ENCODE measurements at regions not wholly inside any gene's neighbourhood (a gene's known extent, or its start where the extent isn't known, plus 50 kb on each side); places are given as distances from the start of the nearest gene placed in this dataset.

DNA sequence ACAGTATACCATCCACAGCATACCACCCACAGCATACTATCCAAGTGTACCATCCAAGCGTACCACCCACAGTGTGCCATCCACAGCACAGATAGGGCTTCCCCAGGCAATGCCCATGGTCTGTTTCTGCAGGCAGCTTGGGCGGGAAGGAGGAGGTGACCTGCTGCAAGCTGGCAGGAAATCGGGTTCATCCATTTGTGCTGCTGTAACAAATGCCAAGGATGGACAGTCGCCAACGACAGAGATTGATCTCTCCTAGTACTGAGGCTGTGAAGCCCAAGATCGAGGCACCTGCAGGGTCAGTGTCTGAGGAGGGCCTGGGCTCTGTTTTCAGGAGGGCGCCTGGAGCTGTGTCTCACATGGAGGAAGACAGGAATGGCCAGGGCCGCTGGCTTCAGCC, 93.6 kb upstream of the SNTG2 start:
- Histone ChIP-seq H2BK5ac (ENCODE audit: low read depth, low read length, poor library complexity) (no peak overlapping the region), H3K9ac (ENCODE audit: low read length) (no peak overlapping the region), H3K9me3 (ENCODE audit: insufficient read depth, low read depth, low read length) (peaks cover 3% of the 10 kb centered on the region), H3K79me2 (ENCODE audit: control insufficient read depth, insufficient read depth, low read length, poor library complexity) (no peaks in the 10 kb centered on the region), H2AFZ (ENCODE audit: insufficient read depth, low read length, poor library complexity) (no peak overlapping the region), H4K12ac (ENCODE audit: low read depth, low read length) (no peak overlapping the region), H3K18ac (ENCODE audit: low read length) (no peak overlapping the region), H2BK120ac (ENCODE audit: insufficient read depth, low read length, poor library complexity) (no peak overlapping the region), H3K27me3 (ENCODE audit: insufficient read depth, low read length) (no peaks in the 10 kb centered on the region), H3K27ac (ENCODE audit: low read depth, low read length) (no peak overlapping the region), H3K4me3 (ENCODE audit: low read depth, low read length) (no peak overlapping the region), H3K79me1 (ENCODE audit: low read length) (no peaks in the 10 kb centered on the region), H2AK5ac (ENCODE audit: low read length) (no peak overlapping the region), H3K4ac (ENCODE audit: low read depth, low read length) (no peak overlapping the region), H3K23ac (ENCODE audit: low read length) (peak overlapping the region; percentile 95), H3K36me3 (ENCODE audit: control insufficient read depth in 1 of 2, insufficient read depth in 2 of 2, low read length in 2 of 2) (no peaks in the 10 kb centered on the region), H3K14ac (ENCODE audit: low read length) (no peak overlapping the region), H3K4me2 (ENCODE audit: low read length) (no peak overlapping the region), H3K4me1 (ENCODE audit: control insufficient read depth in 1 of 2, insufficient read depth in 2 of 2, low read length in 2 of 2) (no peaks in the 10 kb centered on the region), H4K91ac (ENCODE audit: low read depth, low read length) (no peak overlapping the region), H2BK12ac (ENCODE audit: low read length) (no peak overlapping the region), H4K8ac (ENCODE audit: low read depth, low read length) (no peak overlapping the region)
- DNase-seq = peak; percentile 20 to 39
- WGBS (ENCODE audit: extremely low coverage, insufficient coverage, insufficient read length) = no CpG with 5 or more reads among the region's 8 CpGs

DNA sequence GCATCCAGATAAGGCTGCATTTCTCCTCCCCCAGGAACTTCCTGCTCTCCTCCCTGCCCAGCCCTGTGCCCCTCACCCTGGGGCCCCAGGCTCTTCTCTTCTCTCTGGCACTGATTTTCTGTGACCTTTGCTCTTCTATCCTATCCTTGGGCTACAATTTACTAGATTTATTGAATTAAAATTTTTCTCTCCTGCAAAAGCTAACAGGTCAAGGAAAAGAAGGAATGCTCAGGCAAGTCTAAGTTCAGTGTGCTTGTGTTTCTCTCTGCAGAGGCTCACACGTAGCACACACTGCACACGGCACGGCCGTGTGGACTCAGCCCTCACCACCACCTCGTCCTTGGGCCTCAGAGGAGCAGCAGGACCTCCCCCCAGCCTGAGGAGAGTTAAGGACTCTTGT, 94.2 kb upstream of the SNTG2 start:
- Histone ChIP-seq H3K4me2 (ENCODE audit: low read length) (no peak overlapping the region), H2BK12ac (ENCODE audit: low read length) (no peak overlapping the region), H3K27ac (ENCODE audit: low read depth, low read length) (no peak overlapping the region), H3K18ac (ENCODE audit: low read length) (no peak overlapping the region), H3K4ac (ENCODE audit: low read depth, low read length) (no peak overlapping the region), H4K12ac (ENCODE audit: low read depth, low read length) (no peak overlapping the region), H3K79me1 (ENCODE audit: low read length) (no peaks in the 10 kb centered on the region), H3K79me2 (ENCODE audit: control insufficient read depth, insufficient read depth, low read length, poor library complexity) (no peaks in the 10 kb centered on the region), H2BK5ac (ENCODE audit: low read depth, low read length, poor library complexity) (no peak overlapping the region), H3K27me3 (ENCODE audit: insufficient read depth, low read length) (no peaks in the 10 kb centered on the region), H2AK5ac (ENCODE audit: low read length) (no peak overlapping the region), H4K8ac (ENCODE audit: low read depth, low read length) (no peak overlapping the region), H3K9me3 (ENCODE audit: insufficient read depth, low read depth, low read length) (peaks cover 3% of the 10 kb centered on the region), H3K4me3 (ENCODE audit: low read depth, low read length) (no peak overlapping the region), H3K14ac (ENCODE audit: low read length) (no peak overlapping the region), H4K91ac (ENCODE audit: low read depth, low read length) (no peak overlapping the region), H2BK120ac (ENCODE audit: insufficient read depth, low read length, poor library complexity) (no peak overlapping the region), H3K23ac (ENCODE audit: low read length) (no peak overlapping the region), H3K4me1 (ENCODE audit: control insufficient read depth in 1 of 2, insufficient read depth in 2 of 2, low read length in 2 of 2) (no peaks in the 10 kb centered on the region), H2AFZ (ENCODE audit: insufficient read depth, low read length, poor library complexity) (no peak overlapping the region), H3K9ac (ENCODE audit: low read length) (no peak overlapping the region), H3K36me3 (ENCODE audit: control insufficient read depth in 1 of 2, insufficient read depth in 2 of 2, low read length in 2 of 2) (no peaks in the 10 kb centered on the region)
- DNase-seq = no peak
- no CpG with 5 or more reads among the region's 5 CpGs for WGBS (ENCODE audit: extremely low coverage, insufficient coverage, insufficient read length)

GRCh38 chr2:856041-856440, 94.6 kb upstream of the SNTG2 start:
- H4K8ac ChIP-seq (ENCODE audit: low read depth, low read length) = no peak overlapping the region
- H3K4me1 ChIP-seq (ENCODE audit: control insufficient read depth in 1 of 2, insufficient read depth in 2 of 2, low read length in 2 of 2) = no peaks in the 10 kb centered on the region
- H4K91ac ChIP-seq (ENCODE audit: low read depth, low read length) = no peak overlapping the region
- no peak overlapping the region for H3K4ac ChIP-seq (ENCODE audit: low read depth, low read length)
- H3K27ac ChIP-seq (ENCODE audit: low read depth, low read length) = no peak overlapping the region
- H2AFZ ChIP-seq (ENCODE audit: insufficient read depth, low read length, poor library complexity) = no peak overlapping the region
- peaks cover 3% of the 10 kb centered on the region for H3K9me3 ChIP-seq (ENCODE audit: insufficient read depth, low read depth, low read length)
- no peaks in the 10 kb centered on the region for H3K79me2 ChIP-seq (ENCODE audit: control insufficient read depth, insufficient read depth, low read length, poor library complexity)
- no peak overlapping the region for H2AK5ac ChIP-seq (ENCODE audit: low read length)
- H3K27me3 ChIP-seq (ENCODE audit: insufficient read depth, low read length) = no peaks in the 10 kb centered on the region
- H3K4me3 ChIP-seq (ENCODE audit: low read depth, low read length) = no peak overlapping the region
- no peak overlapping the region for H2BK120ac ChIP-seq (ENCODE audit: insufficient read depth, low read length, poor library complexity)
- H3K18ac ChIP-seq (ENCODE audit: low read length) = no peak overlapping the region
- no peak overlapping the region for H2BK12ac ChIP-seq (ENCODE audit: low read length)
- no peak overlapping the region for H3K9ac ChIP-seq (ENCODE audit: low read length)
- H3K36me3 ChIP-seq (ENCODE audit: control insufficient read depth in 1 of 2, insufficient read depth in 2 of 2, low read length in 2 of 2) = no peaks in the 10 kb centered on the region
- no peak overlapping the region for H3K4me2 ChIP-seq (ENCODE audit: low read length)
- H3K79me1 ChIP-seq (ENCODE audit: low read length) = no peaks in the 10 kb centered on the region
- no peak overlapping the region for H3K23ac ChIP-seq (ENCODE audit: low read length)
- no peak overlapping the region for H4K12ac ChIP-seq (ENCODE audit: low read depth, low read length)
- no peak overlapping the region for H3K14ac ChIP-seq (ENCODE audit: low read length)
- no peak overlapping the region for H2BK5ac ChIP-seq (ENCODE audit: low read depth, low read length, poor library complexity)
- no peak for DNase-seq
- no CpG with 5 or more reads among the region's 2 CpGs for WGBS (ENCODE audit: extremely low coverage, insufficient coverage, insufficient read length)

- Histone ChIP-seq H3K27me3 (ENCODE audit: insufficient read depth, low read length) (no peaks in the 10 kb centered on the region), H2BK120ac (ENCODE audit: insufficient read depth, low read length, poor library complexity) (no peak overlapping the region), H3K4me2 (ENCODE audit: low read length) (no peak overlapping the region)
These were observed 95.5 kb upstream of the SNTG2 start for GRCh38 chr2:855177-855576.

More at GRCh38 chr2:855177-855576, 95.5 kb upstream of the SNTG2 start:
- no peak overlapping the region for H4K91ac ChIP-seq (ENCODE audit: low read depth, low read length)
- no peak overlapping the region for H4K8ac ChIP-seq (ENCODE audit: low read depth, low read length)
- no peak overlapping the region for H2AK5ac ChIP-seq (ENCODE audit: low read length)
- no peak overlapping the region for H3K18ac ChIP-seq (ENCODE audit: low read length)
- H4K12ac ChIP-seq (ENCODE audit: low read depth, low read length) = no peak overlapping the region
- no peak overlapping the region for H3K14ac ChIP-seq (ENCODE audit: low read length)
- no peaks in the 10 kb centered on the region for H3K79me2 ChIP-seq (ENCODE audit: control insufficient read depth, insufficient read depth, low read length, poor library complexity)
- peaks cover 3% of the 10 kb centered on the region for H3K9me3 ChIP-seq (ENCODE audit: insufficient read depth, low read depth, low read length)
- no peaks in the 10 kb centered on the region for H3K4me1 ChIP-seq (ENCODE audit: control insufficient read depth in 1 of 2, insufficient read depth in 2 of 2, low read length in 2 of 2)
- H2BK5ac ChIP-seq (ENCODE audit: low read depth, low read length, poor library complexity) = no peak overlapping the region
- no peak overlapping the region for H2BK12ac ChIP-seq (ENCODE audit: low read length)
- no peak overlapping the region for H3K23ac ChIP-seq (ENCODE audit: low read length)
- H2AFZ ChIP-seq (ENCODE audit: insufficient read depth, low read length, poor library complexity) = no peak overlapping the region
- H3K36me3 ChIP-seq (ENCODE audit: control insufficient read depth in 1 of 2, insufficient read depth in 2 of 2, low read length in 2 of 2) = no peaks in the 10 kb centered on the region
- no peak overlapping the region for H3K4ac ChIP-seq (ENCODE audit: low read depth, low read length)
- H3K9ac ChIP-seq (ENCODE audit: low read length) = no peak overlapping the region
- DNase-seq = no peak
- no peak overlapping the region for H3K27ac ChIP-seq (ENCODE audit: low read depth, low read length)
- no peak overlapping the region for H3K4me3 ChIP-seq (ENCODE audit: low read depth, low read length)
- WGBS (ENCODE audit: extremely low coverage, insufficient coverage, insufficient read length) = no CpG with 5 or more reads among the region's 10 CpGs
- H3K79me1 ChIP-seq (ENCODE audit: low read length) = no peaks in the 10 kb centered on the region

All from trophoblast cell (in vitro differentiated cells and primary cell).